H1 (cell line): ENCODE measurements at regions not wholly inside any gene's neighbourhood (a gene's known extent, or its start where the extent isn't known, plus 50 kb on each side); places are given as distances from the start of the nearest gene placed in this dataset.

ENCODE experiments used
- CTCF ChIA-PET: fragments of 300-600 bp; sonication (Branson Sonifier 250); formaldehyde crosslinking; loops from one replicate; lab custom pipeline; 2021; ENCODE audit not compliant: partially characterized antibody; lab: Charles Lee
- POLR2A ChIA-PET: fragments of 300-600 bp; sonication (Branson Sonifier 250); formaldehyde crosslinking; loops from one replicate; lab custom pipeline; 2021; ENCODE audit warnings: inconsistent platforms; ENCODE audit not compliant: partially characterized antibody; lab: Charles Lee
- DNase-seq, 2 experiments: peaks; one replicate each; pipeline versions ENCODE4 v3.0.0 to v3.0.0-alpha.2; 2010 to 2022; ENCODE audit warnings: low spot score in 2 of 2, low read depth in 1 of 2, mixed read lengths in 1 of 2
- FAIRE-seq: peaks from 2 replicates; lab custom pipeline; 2011; peaks lifted over from hg19 to GRCh38; lab: Jason Lieb, UNC
- H2AFZ ChIP-seq: 2 replicates; pipeline ENCODE4 v1.8.1; 2012; ENCODE audit warnings: low read length, inconsistent platforms
- H2AK5ac ChIP-seq: 2 replicates; pipeline ENCODE4 v1.6.1; 2013; ENCODE audit warnings: low read depth, low read length
- H2BK120ac ChIP-seq: replicated peaks from 2 replicates; pipeline ENCODE3; 2013; ENCODE audit warnings: low read depth, low read length, inconsistent platforms
- H2BK12ac ChIP-seq: 2 replicates; pipeline ENCODE4 v1.6.1; 2013; ENCODE audit warnings: low read depth, low read length
- H2BK15ac ChIP-seq: 2 replicates; pipeline ENCODE4 v1.6.1; 2013; ENCODE audit warnings: low read length
- H2BK20ac ChIP-seq: 2 replicates; pipeline ENCODE4 v1.6.1; 2013; ENCODE audit warnings: low read length
- H2BK5ac ChIP-seq: 2 replicates; pipeline ENCODE4 v1.6.1; 2013; ENCODE audit warnings: low read depth, low read length
- H3K14ac ChIP-seq: 2 replicates; pipeline ENCODE4 v1.6.1; 2013; ENCODE audit warnings: inconsistent platforms; ENCODE audit not compliant: insufficient read length
- H3K18ac ChIP-seq: 2 replicates; pipeline ENCODE4 v1.6.1; 2013; ENCODE audit warnings: low read length; ENCODE audit errors: extremely low read depth
- H3K23ac ChIP-seq: 2 replicates; pipeline ENCODE4 v1.6.1; 2013; ENCODE audit warnings: inconsistent platforms; ENCODE audit not compliant: insufficient read length
- H3K23me2 ChIP-seq: 2 replicates; pipeline ENCODE4 v1.6.1; 2013; ENCODE audit warnings: low read depth, low read length
- H3K27ac ChIP-seq: 2 replicates; pipeline ENCODE4 v1.6.1; 2011; ENCODE audit warnings: low read depth, low read length, inconsistent platforms
- H3K27me3 ChIP-seq, 4 experiments: replicated peaks in 1 of 4; 1 replicate in 1 of 4; 2 replicates in 3 of 4; pipeline versions ENCODE4 v1.6.1 to v1.8.1; 2011 to 2013; ENCODE audit warnings: low read length in 3 of 4, mild to moderate bottlenecking in 3 of 4, inconsistent platforms in 2 of 4, mixed read lengths in 2 of 4, moderate library complexity in 1 of 4; ENCODE audit not compliant: control insufficient read depth in 3 of 4, insufficient read depth in 3 of 4; ENCODE audit errors: extremely low read depth in 1 of 4
- H3K36me3 ChIP-seq, 4 experiments: 2 replicates each; pipeline versions ENCODE4 v1.6.1 to v1.8.1; 2011 to 2013; ENCODE audit warnings: mild to moderate bottlenecking in 4 of 4, low read length in 3 of 4, moderate library complexity in 2 of 4, control low read depth in 1 of 4, inconsistent platforms in 1 of 4; ENCODE audit not compliant: insufficient read depth in 4 of 4, control insufficient read depth in 2 of 4
- H3K4ac ChIP-seq: replicated peaks from 2 replicates; pipeline ENCODE3; 2013; ENCODE audit warnings: low read length, low read depth, mixed read lengths, inconsistent platforms; ENCODE audit not compliant: insufficient read length
- H3K4me1 ChIP-seq, 4 experiments: replicated peaks in 1 of 4; 1 replicate in 1 of 4; 2 replicates in 3 of 4; pipeline versions ENCODE4 v1.6.1 to v1.8.1; 2011 to 2013; ENCODE audit warnings: low read length in 3 of 4, inconsistent platforms in 2 of 4, mixed read lengths in 1 of 4; ENCODE audit not compliant: insufficient read depth in 4 of 4, control insufficient read depth in 3 of 4
- H3K4me2 ChIP-seq, 2 experiments: 2 replicates each; pipeline versions ENCODE4 v1.6.1 to v1.8.1; 2011 to 2013; ENCODE audit warnings: low read depth in 2 of 2, low read length in 2 of 2, control low read depth in 1 of 2, inconsistent platforms in 1 of 2, mild to moderate bottlenecking in 1 of 2; ENCODE audit not compliant: insufficient read depth in 1 of 2
- H3K4me3 ChIP-seq, 4 experiments: fragments of 200-600, 300-600 bp in 1 of 4; sonication (generic), shearing (Covaris generic), sonication (Bioruptor Twin) in 1 of 4; 2 replicates each; pipeline versions ENCODE4 v1.5.1 to v1.8.1; 2011 to 2016; ENCODE audit warnings: low read length in 4 of 4, low read depth in 3 of 4, control low read depth in 2 of 4, inconsistent platforms in 2 of 4, mild to moderate bottlenecking in 2 of 4, mixed read lengths in 1 of 4, moderate library complexity in 1 of 4; ENCODE audit not compliant: insufficient read depth in 2 of 4; ENCODE audit errors: extremely low read depth in 1 of 4
- H3K56ac ChIP-seq: replicated peaks from 2 replicates; pipeline ENCODE3; 2013; ENCODE audit warnings: low read depth, mild to moderate bottlenecking, mixed read lengths, low read length, inconsistent platforms; ENCODE audit not compliant: insufficient read length
- H3K79me1 ChIP-seq: 2 replicates; pipeline ENCODE4 v1.6.1; 2013; ENCODE audit warnings: low read depth, low read length, control low read depth
- H3K79me2 ChIP-seq, 2 experiments: 2 replicates each; pipeline versions ENCODE4 v1.6.1 to v1.8.1; 2012 to 2013; ENCODE audit warnings: low read length in 2 of 2, mild to moderate bottlenecking in 2 of 2, inconsistent platforms in 1 of 2; ENCODE audit not compliant: insufficient read depth in 2 of 2, control insufficient read depth in 1 of 2
- H3K9ac ChIP-seq, 4 experiments: replicated peaks in 1 of 4; 1 replicate in 1 of 4; 2 replicates in 3 of 4; pipeline versions ENCODE4 v1.6.1 to v1.8.1; 2011 to 2013; ENCODE audit warnings: low read depth in 3 of 4, low read length in 3 of 4, control low read depth in 2 of 4, mild to moderate bottlenecking in 2 of 4, moderate library complexity in 2 of 4, inconsistent platforms in 1 of 4; ENCODE audit errors: extremely low read depth in 1 of 4
- H3K9me3 ChIP-seq, 2 experiments: 2 replicates each; pipeline versions ENCODE4 v1.6.1 to v1.8.1; 2012 to 2013; ENCODE audit warnings: mild to moderate bottlenecking in 2 of 2, moderate library complexity in 2 of 2, control low read depth in 1 of 2, inconsistent platforms in 1 of 2, low read depth in 1 of 2, low read length in 1 of 2, mixed read lengths in 1 of 2; ENCODE audit not compliant: insufficient read depth in 2 of 2
- H4K20me1 ChIP-seq, 2 experiments: replicated peaks in 1 of 2; 2 replicates each; pipeline versions ENCODE3 to v1.8.1; 2011 to 2013; ENCODE audit warnings: inconsistent platforms in 2 of 2, low read length in 2 of 2, mild to moderate bottlenecking in 1 of 2; ENCODE audit not compliant: insufficient read depth in 2 of 2, control insufficient read depth in 1 of 2
- H4K5ac ChIP-seq: 2 replicates; pipeline ENCODE4 v1.6.1; 2013; ENCODE audit warnings: low read length, low read depth, mixed read lengths, inconsistent platforms; ENCODE audit not compliant: insufficient read length
- H4K8ac ChIP-seq: 2 replicates; pipeline ENCODE4 v1.8.0; 2013; ENCODE audit warnings: mild to moderate bottlenecking, moderate library complexity, low read length, inconsistent platforms; ENCODE audit not compliant: insufficient read depth; ENCODE audit errors: extremely low read depth
- H4K91ac ChIP-seq: replicated peaks from 2 replicates; pipeline ENCODE3; 2013; ENCODE audit warnings: low read length, mixed read lengths, inconsistent platforms; ENCODE audit not compliant: insufficient read length
- BACH1 ChIP-seq: IDR thresholded peaks from 2 replicates; pipeline ENCODE4 v1.6.1; 2012; ENCODE audit warnings: low read length, improper control_type of control experiment
- CBX8 ChIP-seq: fragments of 300-800, 300-1000 bp; sonication (generic); IDR thresholded peaks from 2 replicates; pipeline ENCODE4 v1.7.1; 2016; ENCODE audit warnings: low read depth, low read length, borderline replicate concordance
- EGR1 ChIP-seq: IDR thresholded peaks from 2 replicates; pipeline ENCODE4 v1.6.1; 2011; ENCODE audit warnings: low read depth, low read length, borderline replicate concordance
- KDM1A ChIP-seq: fragments of 200-600, 300-600 bp; sonication (generic); IDR thresholded peaks from 2 replicates; pipeline ENCODE4 v1.7.1; 2016; ENCODE audit warnings: mild to moderate bottlenecking, low read length, borderline replicate concordance
- KDM4A ChIP-seq: IDR thresholded peaks from one replicate; pipeline ENCODE4 v1.7.1; 2012; ENCODE audit warnings: low read depth, mild to moderate bottlenecking, moderate library complexity, low read length, inconsistent platforms; ENCODE audit not compliant: severe bottlenecking
- MAFK ChIP-seq: IDR thresholded peaks from 2 replicates; pipeline ENCODE4 v1.6.1; 2012; ENCODE audit warnings: low read depth, mild to moderate bottlenecking, improper control_type of control experiment, low read length
- MAX ChIP-seq: IDR thresholded peaks from 2 replicates; pipeline ENCODE4 v1.6.1; 2012; ENCODE audit warnings: inconsistent platforms
- POU5F1 ChIP-seq: IDR thresholded peaks from 2 replicates; pipeline ENCODE4 v1.6.1; 2011; ENCODE audit warnings: low read depth, mild to moderate bottlenecking, low read length, moderate library complexity
- SP1 ChIP-seq: IDR thresholded peaks from 2 replicates; pipeline ENCODE4 v1.6.1; 2011; ENCODE audit warnings: low read depth, low read length
- SUZ12 ChIP-seq: fragments of 200-600 bp; sonication (generic); IDR thresholded peaks from 2 replicates; pipeline ENCODE4 v1.6.1; 2012; ENCODE audit warnings: mild to moderate bottlenecking, inconsistent platforms, low read length, moderate library complexity, mixed read lengths
- YY1 ChIP-seq: IDR thresholded peaks from 2 replicates; pipeline ENCODE4 v1.6.1; 2011; ENCODE audit warnings: low read depth, mild to moderate bottlenecking, low read length
- WGBS, 2 experiments: shearing (Covaris generic) in 1 of 2; methylation state at CpG; one replicate each; pipeline versions ENCODE4 v1.1.6 to v1.1.7; 2013 to 2015; ENCODE audit warnings: low lambda C conversion rate in 2 of 2, mixed read lengths in 2 of 2, inconsistent platforms in 1 of 2, low coverage in 1 of 2, missing lambda C conversion rate in 1 of 2; ENCODE audit not compliant: insufficient replicate concordance in 2 of 2, insufficient coverage in 1 of 2, insufficient read length in 1 of 2; ENCODE audit errors: extremely low coverage in 1 of 2, missing lambda C conversion rate in 1 of 2; 5-methylcytosine and 5-hydroxymethylcytosine counted together

GRCh38 chr21:14645702-14646101 lies 99.6 kb upstream of the SAMSN1 start:
- H3K27me3 ChIP-seq, result no peaks in the 10 kb centered on the region
- FAIRE-seq, result no peak
- H2AK5ac ChIP-seq, result no peak overlapping the region
- no peak overlapping the region for H3K9ac ChIP-seq
- no peaks in the 10 kb centered on the region for H3K9me3 ChIP-seq
- ChIA-PET CTCF (interaction anchor here (1.4 kb wide), 1 partner anchor 143 kb away, joined by 3 read pairs; no protein-coding TSS in a partner anchor), POLR2A (no interaction called here)
- H2BK5ac ChIP-seq, result no peak overlapping the region
- H3K14ac ChIP-seq, result no peak overlapping the region
- WGBS, 2 experiments, result 84% methylated on average over 4 of the region's 4 CpGs; no CpG with 5 or more reads in 1 of the 2 experiments
- no peak overlapping the region for H3K27ac ChIP-seq
- no peaks in the 10 kb centered on the region for H3K36me3 ChIP-seq
- H2BK15ac ChIP-seq, result no peak overlapping the region
- H2BK120ac ChIP-seq, result no peak overlapping the region
- H3K23ac ChIP-seq, result no peak overlapping the region
- no peak overlapping the region for H4K91ac ChIP-seq
- H4K5ac ChIP-seq, result no peak overlapping the region
- no peak overlapping the region for H4K8ac ChIP-seq
- H3K18ac ChIP-seq, result no peak overlapping the region
- H3K4ac ChIP-seq, result no peak overlapping the region
- H2AFZ ChIP-seq, result no peak overlapping the region
- H4K20me1 ChIP-seq, result no peaks in the 10 kb centered on the region
- no peak overlapping the region for H2BK12ac ChIP-seq
- H3K56ac ChIP-seq, result no peak overlapping the region
- no peaks in the 10 kb centered on the region for H3K23me2 ChIP-seq
- H3K79me1 ChIP-seq, result no peaks in the 10 kb centered on the region
- no peaks in the 10 kb centered on the region for H3K4me1 ChIP-seq
- H3K4me3 ChIP-seq, result no peak overlapping the region
- H3K4me2 ChIP-seq, result no peak overlapping the region
- no peak for TF ChIP-seq POU5F1
- TF ChIP-seq BACH1, result no peak
- TF ChIP-seq MAX, result no peak
- TF ChIP-seq KDM4A, result no peak
- no peak for TF ChIP-seq SUZ12
- TF ChIP-seq MAFK, result no peak
- no peak for TF ChIP-seq KDM1A
- TF ChIP-seq EGR1, result no peak
- TF ChIP-seq YY1, result no peak
- no peak for TF ChIP-seq CBX8
- no peak for TF ChIP-seq SP1
- no peak overlapping the region for H2BK20ac ChIP-seq
- no peak for DNase-seq
- no peaks in the 10 kb centered on the region for H3K79me2 ChIP-seq
